CD4-positive, alpha-beta T cell treated with Interleukin-4 for 1 hour (primary cell): ENCODE measurements at regions not wholly inside any gene's neighbourhood (a gene's known extent, or its start where the extent isn't known, plus 50 kb on each side); places are given as distances from the start of the nearest gene placed in this dataset.
"Not testable (repeated sequence)": the region's sequence is repeated elsewhere in the genome, so short reads cannot be mapped to it uniquely, and the experiment has no call there.

Experiments
- DNase-seq, 2 donors: peaks; one replicate each; pipeline ENCODE4 v3.0.0-alpha.2; 2020 to 2022

- no peak for DNase-seq
These were observed 803.5 kb downstream of the PLOD2 start for GRCh38 chr3:145357453-145357852.

GRCh38 chr3:145359040-145359439, 801.9 kb downstream of the PLOD2 start:
- DNase-seq, result no peak

GRCh38 chr3:145368748-145369147, 792.2 kb downstream of the PLOD2 start:
- no peak for DNase-seq

- DNase-seq, result no peak
These were observed 790.1 kb downstream of the PLOD2 start for GRCh38 chr3:145370870-145371269.

- DNase-seq, result no peak
These were observed 783.7 kb downstream of the PLOD2 start for GRCh38 chr3:145377301-145377700.

- DNase-seq, result no peak
These were observed 777.6 kb downstream of the PLOD2 start for GRCh38 chr3:145383416-145383815.

- DNase-seq, result no peak
These were observed 776.7 kb downstream of the PLOD2 start for GRCh38 chr3:145384307-145384706.

GRCh38 chr3:145387211-145387610, 773.8 kb downstream of the PLOD2 start:
- DNase-seq, result no peak

GRCh38 chr3:145395421-145395820, 765.6 kb downstream of the PLOD2 start:
- no peak for DNase-seq

- no peak for DNase-seq
These were observed 749.4 kb downstream of the PLOD2 start for GRCh38 chr3:145411605-145412004.

GRCh38 chr3:145417678-145418077, 743.3 kb downstream of the PLOD2 start:
- DNase-seq, result no peak

GRCh38 chr3:145422556-145422955, 738.4 kb downstream of the PLOD2 start:
- no peak for DNase-seq

GRCh38 chr3:145427355-145427754, 733.6 kb downstream of the PLOD2 start:
- no peak for DNase-seq

GRCh38 chr3:145429546-145429945, 731.4 kb downstream of the PLOD2 start:
- DNase-seq, result no peak

- no peak for DNase-seq
These were observed 712.5 kb downstream of the PLOD2 start for GRCh38 chr3:145448436-145448835.

GRCh38 chr3:145450018-145450682, 710.8 kb downstream of the PLOD2 start:
- no peak for DNase-seq

- DNase-seq, result no peak
These were observed 703.0 kb downstream of the PLOD2 start for GRCh38 chr3:145457825-145458552.

GRCh38 chr3:145459681-145460080, 701.3 kb downstream of the PLOD2 start:
- DNase-seq, result not testable (repeated sequence)

- no peak for DNase-seq
These were observed 689.0 kb downstream of the PLOD2 start for GRCh38 chr3:145471976-145472375.

GRCh38 chr3:145482735-145483134, 678.2 kb downstream of the PLOD2 start:
- DNase-seq, result not testable (repeated sequence)

- no peak for DNase-seq
These were observed 677.0 kb downstream of the PLOD2 start for GRCh38 chr3:145483992-145484391.

- DNase-seq, result no peak
These were observed 672.0 kb downstream of the PLOD2 start for GRCh38 chr3:145489011-145489410.

GRCh38 chr3:145490088-145491048, 670.6 kb downstream of the PLOD2 start:
- no peak for DNase-seq
